ENCODE measurements at regions not wholly inside any gene's neighbourhood (a gene's known extent, or its start where the extent isn't known, plus 50 kb on each side); places are given as distances from the start of the nearest gene placed in this dataset.

DNA sequence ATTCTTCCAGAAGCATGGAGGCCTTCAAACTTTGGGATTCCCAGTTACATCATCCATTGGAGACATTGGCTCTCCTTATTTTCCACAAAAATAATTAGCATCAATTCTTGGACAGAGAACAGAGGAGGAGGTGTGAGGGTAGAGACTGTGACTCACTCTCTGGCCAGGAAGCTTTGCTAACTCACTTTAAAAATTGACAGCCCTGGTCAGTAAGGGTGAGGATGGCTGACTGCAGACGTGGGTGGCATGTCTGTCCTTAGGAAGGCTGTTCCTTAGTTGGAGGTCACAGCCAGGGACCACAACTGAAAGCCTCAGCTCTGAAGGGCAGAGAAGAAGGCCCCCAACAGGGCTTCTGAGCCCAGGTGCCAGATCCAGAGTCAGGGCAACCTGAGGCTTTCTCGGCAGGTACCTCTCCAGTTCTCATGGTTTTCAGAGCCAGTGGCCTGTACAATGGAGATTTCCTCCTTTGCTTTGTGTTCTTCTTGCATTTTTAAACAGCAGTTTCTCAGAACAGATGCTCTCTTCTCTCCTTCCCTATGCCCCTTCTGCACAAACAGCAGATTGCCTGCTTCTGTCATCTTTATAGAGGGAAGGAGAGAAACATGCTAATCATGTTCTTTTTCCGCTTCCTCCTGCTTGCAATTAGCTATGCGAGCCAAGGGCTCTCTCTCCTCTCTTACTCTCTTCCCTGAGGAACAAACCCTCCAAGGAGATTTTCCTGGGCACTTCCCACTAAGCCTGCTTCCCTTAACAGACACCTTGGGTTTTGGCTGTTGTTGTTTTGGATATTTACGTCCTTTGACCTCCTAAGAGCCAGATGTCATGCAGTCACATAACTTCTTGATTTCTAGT is 92.5 kb upstream of the ZNF366 start:
- no peak for DNase-seq (ENCODE audit: low read depth)
- TF ChIP-seq POLR2A (IDR thresholded peaks at IDR 0.05; ENCODE audit: extremely low read depth, insufficient read length), result no peak
- TF ChIP-seq, protein P1, sequence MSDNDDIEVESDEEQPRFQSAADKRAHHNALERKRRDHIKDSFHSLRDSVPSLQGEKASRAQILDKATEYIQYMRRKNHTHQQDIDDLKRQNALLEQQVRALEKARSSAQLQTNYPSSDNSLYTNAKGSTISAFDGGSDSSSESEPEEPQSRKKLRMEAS (IDR thresholded peaks at IDR 0.05; ENCODE audit: low read depth, low read length), result no peak
- H3K4me3 ChIP-seq (ENCODE audit: low read depth, low read length), result no peak overlapping the region

DNA sequence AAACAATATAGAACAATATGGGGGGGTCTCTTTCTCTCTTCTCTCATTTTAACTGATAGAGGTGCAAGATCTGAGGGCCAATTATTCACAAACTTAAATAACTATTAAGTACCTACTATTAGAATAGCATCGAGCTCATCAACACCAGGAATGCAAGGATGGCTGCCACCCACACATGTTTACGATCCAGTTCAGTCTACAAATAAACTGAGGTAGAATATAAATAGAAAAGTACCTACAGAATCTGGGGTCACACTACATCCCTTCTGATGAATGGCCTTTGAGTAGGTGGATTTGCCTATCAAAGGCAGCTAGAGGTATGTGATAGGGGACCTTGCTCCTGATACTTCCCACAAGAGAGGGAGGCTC is 91.8 kb upstream of the ZNF366 start:
- H3K4me3 ChIP-seq (ENCODE audit: low read depth, low read length), result no peak overlapping the region
- no peak for DNase-seq (ENCODE audit: low read depth)
- TF ChIP-seq, protein P1 (IDR thresholded peaks at IDR 0.05; ENCODE audit: low read depth, low read length), result no peak
- no peak for TF ChIP-seq POLR2A (IDR thresholded peaks at IDR 0.05; ENCODE audit: extremely low read depth, insufficient read length)
- TF ChIP-seq MYC (IDR thresholded peaks at IDR 0.05; ENCODE audit: low read depth, low read length), result no peak
- TF ChIP-seq, protein P2, sequence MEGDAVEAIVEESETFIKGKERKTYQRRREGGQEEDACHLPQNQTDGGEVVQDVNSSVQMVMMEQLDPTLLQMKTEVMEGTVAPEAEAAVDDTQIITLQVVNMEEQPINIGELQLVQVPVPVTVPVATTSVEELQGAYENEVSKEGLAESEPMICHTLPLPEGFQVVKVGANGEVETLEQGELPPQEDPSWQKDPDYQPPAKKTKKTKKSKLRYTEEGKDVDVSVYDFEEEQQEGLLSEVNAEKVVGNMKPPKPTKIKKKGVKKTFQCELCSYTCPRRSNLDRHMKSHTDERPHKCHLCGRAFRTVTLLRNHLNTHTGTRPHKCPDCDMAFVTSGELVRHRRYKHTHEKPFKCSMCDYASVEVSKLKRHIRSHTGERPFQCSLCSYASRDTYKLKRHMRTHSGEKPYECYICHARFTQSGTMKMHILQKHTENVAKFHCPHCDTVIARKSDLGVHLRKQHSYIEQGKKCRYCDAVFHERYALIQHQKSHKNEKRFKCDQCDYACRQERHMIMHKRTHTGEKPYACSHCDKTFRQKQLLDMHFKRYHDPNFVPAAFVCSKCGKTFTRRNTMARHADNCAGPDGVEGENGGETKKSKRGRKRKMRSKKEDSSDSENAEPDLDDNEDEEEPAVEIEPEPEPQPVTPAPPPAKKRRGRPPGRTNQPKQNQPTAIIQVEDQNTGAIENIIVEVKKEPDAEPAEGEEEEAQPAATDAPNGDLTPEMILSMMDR (IDR thresholded peaks at IDR 0.05; ENCODE audit: low read depth, low read length), result no peak

DNA sequence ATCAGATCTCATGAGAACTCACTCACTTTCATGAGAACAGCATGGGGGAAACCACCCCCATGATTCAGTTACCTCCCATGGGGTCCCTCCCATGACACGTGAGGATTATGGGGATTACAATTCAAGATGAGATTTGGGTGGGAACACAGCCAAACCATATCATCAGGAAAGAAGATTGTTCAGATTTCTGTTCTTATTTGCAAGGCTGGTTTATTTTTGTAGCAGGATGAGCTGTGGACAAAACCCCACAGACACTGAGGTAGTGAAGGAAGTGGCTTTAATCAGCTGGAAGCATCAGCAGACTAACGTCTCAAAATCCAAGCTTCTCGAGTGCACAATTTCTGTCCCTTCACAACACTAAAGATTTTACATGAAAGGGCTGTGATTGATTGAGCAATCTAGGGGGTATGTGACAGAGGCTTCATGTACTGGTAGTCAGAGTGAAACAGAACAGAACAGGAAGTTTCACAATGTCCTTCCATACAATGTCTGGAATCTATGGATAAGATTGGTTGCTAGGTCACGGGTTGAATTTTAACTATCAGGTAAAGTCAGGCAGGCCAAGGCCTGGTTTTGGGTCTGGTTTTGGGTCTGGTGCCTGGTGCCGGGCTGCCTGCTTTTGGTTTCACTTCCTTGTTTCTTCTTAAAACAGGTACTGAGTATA is 91.3 kb upstream of the ZNF366 start:
- peak; percentile 80 for DNase-seq (ENCODE audit: low read depth)
- no peak for TF ChIP-seq POLR2A (IDR thresholded peaks at IDR 0.05; ENCODE audit: extremely low read depth, insufficient read length)
- no peak overlapping the region for H3K4me3 ChIP-seq (ENCODE audit: low read depth, low read length)

DNA sequence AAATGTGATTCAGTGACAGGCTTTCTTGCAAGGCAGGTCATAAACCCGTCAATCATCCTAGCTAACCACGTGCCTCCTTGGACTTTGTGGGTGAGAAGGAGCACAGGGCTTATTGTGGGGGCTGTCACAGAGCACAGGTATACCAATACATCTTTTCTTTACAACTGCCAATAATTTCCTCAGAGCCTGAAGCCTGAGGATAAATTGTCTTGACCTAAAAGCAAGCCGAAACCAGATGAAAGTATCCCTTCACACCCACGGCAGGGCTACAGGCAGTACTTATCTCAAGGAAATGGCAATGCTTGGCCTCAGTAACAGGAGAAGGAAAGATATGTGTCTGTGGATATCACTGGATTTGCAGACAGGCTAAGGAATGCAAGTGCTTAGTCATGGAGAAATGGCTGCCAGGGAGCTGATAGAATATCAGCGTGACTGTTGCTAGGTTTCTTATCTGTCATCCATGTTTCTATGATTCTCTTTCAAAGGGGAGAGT is 90.3 kb upstream of the ZNF366 start:
- H3K4me3 ChIP-seq (ENCODE audit: low read depth, low read length), result no peak overlapping the region
- TF ChIP-seq MYC (IDR thresholded peaks at IDR 0.05; ENCODE audit: low read depth, low read length) (no peak), POLR2A (IDR thresholded peaks at IDR 0.05; ENCODE audit: extremely low read depth, insufficient read length) (no peak)
- TF ChIP-seq, protein P2 (IDR thresholded peaks at IDR 0.05; ENCODE audit: low read depth, low read length), result no peak
- TF ChIP-seq, protein P1 (IDR thresholded peaks at IDR 0.05; ENCODE audit: low read depth, low read length), result no peak
- no peak for DNase-seq (ENCODE audit: low read depth)

DNA sequence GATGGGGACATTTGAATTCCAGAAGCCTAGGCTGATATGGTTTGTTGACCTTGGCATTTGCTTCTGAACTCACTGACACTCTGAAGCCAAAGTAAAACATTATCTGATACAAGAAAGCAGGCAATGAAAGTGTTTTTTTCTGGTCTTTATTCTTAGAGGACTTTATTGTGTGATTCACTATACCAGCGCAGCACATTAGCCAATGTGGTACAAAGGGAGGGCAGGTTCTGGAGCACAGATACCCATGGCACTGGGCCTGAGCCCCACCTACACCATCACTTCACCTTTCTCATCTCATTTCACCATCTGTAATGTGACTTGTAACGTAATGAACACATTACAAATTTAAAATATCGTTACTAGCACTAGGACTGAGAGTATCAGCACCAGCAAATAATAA is 89.7 kb upstream of the ZNF366 start:
- H3K4me3 ChIP-seq (ENCODE audit: low read depth, low read length), result no peak overlapping the region
- no peak for DNase-seq (ENCODE audit: low read depth)
- no peak for TF ChIP-seq MYC (IDR thresholded peaks at IDR 0.05; ENCODE audit: low read depth, low read length)
- TF ChIP-seq, protein P2 (IDR thresholded peaks at IDR 0.05; ENCODE audit: low read depth, low read length), result no peak
- TF ChIP-seq, protein P1 (IDR thresholded peaks at IDR 0.05; ENCODE audit: low read depth, low read length), result no peak
- no peak for TF ChIP-seq POLR2A (IDR thresholded peaks at IDR 0.05; ENCODE audit: extremely low read depth, insufficient read length)

DNA sequence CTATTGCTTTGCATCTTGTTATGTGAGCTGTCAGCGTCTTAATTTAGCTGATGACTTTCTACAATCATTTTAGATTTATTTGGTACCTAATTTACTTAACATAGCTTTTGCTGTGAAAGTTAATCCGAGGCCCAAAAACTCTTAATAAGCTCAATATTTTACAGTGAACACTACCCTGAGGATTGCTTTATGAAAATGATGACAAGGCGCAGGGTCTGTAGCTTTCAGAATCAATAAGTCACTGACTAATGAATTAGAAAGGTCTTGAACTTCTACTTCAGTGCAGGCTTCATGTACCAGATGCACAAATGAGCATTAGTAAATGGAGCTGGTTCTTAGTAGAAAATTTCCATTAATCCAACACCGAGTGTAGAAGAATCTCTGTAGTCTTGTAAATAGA is 81.4 kb upstream of the ZNF366 start:
- TF ChIP-seq, protein P2 (IDR thresholded peaks at IDR 0.05; ENCODE audit: low read depth, low read length), result no peak
- TF ChIP-seq MYC (IDR thresholded peaks at IDR 0.05; ENCODE audit: low read depth, low read length), result no peak
- no peak for TF ChIP-seq POLR2A (IDR thresholded peaks at IDR 0.05; ENCODE audit: extremely low read depth, insufficient read length)
- TF ChIP-seq, protein P1 (IDR thresholded peaks at IDR 0.05; ENCODE audit: low read depth, low read length), result no peak
- DNase-seq (ENCODE audit: low read depth), result no peak

More for the DNA sequence above, 81.4 kb upstream of the ZNF366 start:
- H3K4me3 ChIP-seq (ENCODE audit: low read depth, low read length), result no peak overlapping the region
